ENCODE measurements at regions not wholly inside any gene's neighbourhood (a gene's known extent, or its start where the extent isn't known, plus 50 kb on each side); places are given as distances from the start of the nearest gene placed in this dataset.

GRCh38 chr14:97353102-97353501 lies 555.9 kb downstream of the VRK1 start:
- no peak for DNase-seq (ENCODE audit: low read depth)

- no peak for DNase-seq (ENCODE audit: low read depth)
Measured at GRCh38 chr14:97354119-97354722, 557.0 kb downstream of the VRK1 start.

GRCh38 chr14:97359341-97359740 lies 562.2 kb downstream of the VRK1 start:
- no peak for DNase-seq (ENCODE audit: low read depth)

- no peak for DNase-seq (ENCODE audit: low read depth)
Measured at GRCh38 chr14:97361181-97361580, 564.0 kb downstream of the VRK1 start.

GRCh38 chr14:97361958-97362357 lies 564.8 kb downstream of the VRK1 start:
- no peak for DNase-seq (ENCODE audit: low read depth)

GRCh38 chr14:97366400-97366799 lies 569.2 kb downstream of the VRK1 start:
- no peak for DNase-seq (ENCODE audit: low read depth)

GRCh38 chr14:97367278-97367677 lies 570.1 kb downstream of the VRK1 start:
- DNase-seq (ENCODE audit: low read depth): no peak

- no peak for DNase-seq (ENCODE audit: low read depth)
Measured at GRCh38 chr14:97368049-97368448, 570.9 kb downstream of the VRK1 start.

GRCh38 chr14:97368900-97369564 lies 571.9 kb downstream of the VRK1 start:
- no peak for DNase-seq (ENCODE audit: low read depth)

- DNase-seq (ENCODE audit: low read depth): no peak
Measured at GRCh38 chr14:97369901-97370300, 572.7 kb downstream of the VRK1 start.

- DNase-seq (ENCODE audit: low read depth): no peak
Measured at GRCh38 chr14:97376310-97376709, 579.1 kb downstream of the VRK1 start.

- no peak for DNase-seq (ENCODE audit: low read depth)
Measured at GRCh38 chr14:97377550-97377949, 580.4 kb downstream of the VRK1 start.

GRCh38 chr14:97379091-97379531 lies 581.9 kb downstream of the VRK1 start:
- DNase-seq (ENCODE audit: low read depth): peak; percentile 0

GRCh38 chr14:97380539-97380941 lies 583.4 kb downstream of the VRK1 start:
- DNase-seq (ENCODE audit: low read depth): no peak

- no peak for DNase-seq (ENCODE audit: low read depth)
Measured at GRCh38 chr14:97381309-97381708, 584.1 kb downstream of the VRK1 start.

- no peak for DNase-seq (ENCODE audit: low read depth)
Measured at GRCh38 chr14:97382616-97383226, 585.5 kb downstream of the VRK1 start.

GRCh38 chr14:97385727-97386126 lies 588.5 kb downstream of the VRK1 start:
- no peak for DNase-seq (ENCODE audit: low read depth)

- DNase-seq (ENCODE audit: low read depth): no peak
Measured at GRCh38 chr14:97387252-97387874, 590.2 kb downstream of the VRK1 start.

- DNase-seq (ENCODE audit: low read depth): no peak
Measured at GRCh38 chr14:97388408-97388807, 591.2 kb downstream of the VRK1 start.

GRCh38 chr14:97390096-97390724 lies 593.0 kb downstream of the VRK1 start:
- DNase-seq (ENCODE audit: low read depth): no peak

- no peak for DNase-seq (ENCODE audit: low read depth)
Measured at GRCh38 chr14:97393244-97393643, 596.1 kb downstream of the VRK1 start.

- no peak for DNase-seq (ENCODE audit: low read depth)
Measured at GRCh38 chr14:97395068-97395467, 597.9 kb downstream of the VRK1 start.

- DNase-seq (ENCODE audit: low read depth): no peak
Measured at GRCh38 chr14:97401714-97402113, 604.5 kb downstream of the VRK1 start.

Measured in CMK (cell line).